GM12872 (cell line): ENCODE measurements at regions not wholly inside any gene's neighbourhood (a gene's known extent, or its start where the extent isn't known, plus 50 kb on each side); places are given as distances from the start of the nearest gene placed in this dataset.

Experiments
- TF ChIP-seq, protein P1 (sequence below): IDR thresholded peaks from 3 replicates; pipeline ENCODE4 v1.5.1; 2011; ENCODE audit warnings: low read depth, mild to moderate bottlenecking, low read length, moderate library complexity; ENCODE audit not compliant: insufficient read depth

DNA sequence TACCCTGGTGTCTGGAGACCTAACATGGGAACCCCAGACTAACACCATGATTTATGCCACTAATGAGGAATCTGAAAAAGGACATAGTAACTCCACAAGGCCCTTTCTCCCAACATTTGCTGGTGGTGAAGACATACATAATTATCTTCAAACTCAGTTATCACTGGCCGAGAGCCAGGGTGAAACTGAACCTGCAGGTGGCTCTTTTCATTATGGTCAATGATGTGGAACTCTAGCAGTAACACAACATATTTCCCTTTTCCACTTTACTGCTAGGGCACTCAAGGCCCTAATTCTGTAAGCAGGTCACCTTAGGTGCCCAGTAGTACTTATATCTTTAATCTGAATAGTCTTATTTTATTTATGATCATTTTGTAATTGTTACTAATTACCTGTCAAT is 326.4 kb upstream of the SATB1 start:
- TF ChIP-seq, protein P1, sequence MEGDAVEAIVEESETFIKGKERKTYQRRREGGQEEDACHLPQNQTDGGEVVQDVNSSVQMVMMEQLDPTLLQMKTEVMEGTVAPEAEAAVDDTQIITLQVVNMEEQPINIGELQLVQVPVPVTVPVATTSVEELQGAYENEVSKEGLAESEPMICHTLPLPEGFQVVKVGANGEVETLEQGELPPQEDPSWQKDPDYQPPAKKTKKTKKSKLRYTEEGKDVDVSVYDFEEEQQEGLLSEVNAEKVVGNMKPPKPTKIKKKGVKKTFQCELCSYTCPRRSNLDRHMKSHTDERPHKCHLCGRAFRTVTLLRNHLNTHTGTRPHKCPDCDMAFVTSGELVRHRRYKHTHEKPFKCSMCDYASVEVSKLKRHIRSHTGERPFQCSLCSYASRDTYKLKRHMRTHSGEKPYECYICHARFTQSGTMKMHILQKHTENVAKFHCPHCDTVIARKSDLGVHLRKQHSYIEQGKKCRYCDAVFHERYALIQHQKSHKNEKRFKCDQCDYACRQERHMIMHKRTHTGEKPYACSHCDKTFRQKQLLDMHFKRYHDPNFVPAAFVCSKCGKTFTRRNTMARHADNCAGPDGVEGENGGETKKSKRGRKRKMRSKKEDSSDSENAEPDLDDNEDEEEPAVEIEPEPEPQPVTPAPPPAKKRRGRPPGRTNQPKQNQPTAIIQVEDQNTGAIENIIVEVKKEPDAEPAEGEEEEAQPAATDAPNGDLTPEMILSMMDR, result no peak

DNA sequence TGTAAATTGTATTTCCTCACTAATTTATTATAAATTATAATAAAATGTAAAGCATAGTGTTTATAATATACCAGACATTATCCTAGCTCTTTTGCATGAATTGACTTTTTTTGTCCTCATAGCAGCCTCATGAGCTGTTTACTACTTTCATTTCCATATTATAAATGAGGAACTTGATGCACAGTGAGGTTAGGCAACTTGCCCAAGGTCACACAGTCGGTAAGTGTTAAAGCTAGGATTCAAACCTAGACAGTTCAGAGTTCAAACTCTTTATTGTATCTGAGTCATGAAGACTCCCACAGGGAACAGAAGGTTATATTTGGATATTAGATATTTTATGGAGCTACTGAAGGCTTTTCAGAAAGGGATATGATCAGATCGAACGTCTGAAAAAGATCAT is 322.2 kb upstream of the SATB1 start:
- TF ChIP-seq, protein P1, result no peak

DNA sequence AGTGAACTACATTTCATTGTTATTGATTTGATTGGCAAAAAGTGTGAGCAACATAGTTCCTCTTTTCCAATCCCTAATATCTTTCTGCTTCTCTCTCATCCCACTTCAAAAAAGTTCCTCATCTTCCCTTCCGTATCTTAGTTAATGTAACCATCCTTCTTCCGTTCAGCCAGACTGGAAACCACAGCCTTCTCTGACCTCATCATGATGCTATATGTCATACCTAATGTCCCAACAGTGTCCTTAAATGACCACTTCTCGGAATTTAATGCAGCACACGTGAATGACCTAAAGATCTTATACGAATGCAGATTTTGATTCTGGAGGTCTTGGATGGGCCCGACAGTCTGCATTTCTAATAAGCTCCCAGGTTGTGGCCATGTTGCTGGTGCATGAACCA is 320.3 kb upstream of the SATB1 start:
- TF ChIP-seq, protein P1, result no peak

DNA sequence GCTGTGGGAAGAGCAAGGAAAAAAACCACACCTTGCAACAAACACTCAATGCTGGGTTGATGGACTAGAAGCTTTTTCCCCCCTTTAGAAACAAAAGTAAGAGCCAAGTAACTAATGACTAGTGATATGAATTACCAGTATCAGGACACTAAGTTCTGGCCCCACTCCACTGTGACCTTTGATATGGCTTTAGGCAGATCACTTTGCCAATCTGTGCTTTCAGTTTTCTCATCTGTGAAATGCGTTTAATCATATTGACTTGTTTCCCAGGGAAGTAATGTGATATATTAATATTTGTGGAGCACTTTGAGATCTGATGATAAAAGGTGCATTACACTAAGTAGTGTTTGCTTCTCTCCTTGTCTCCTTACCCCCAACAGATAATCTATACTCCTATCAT is 319.3 kb upstream of the SATB1 start:
- TF ChIP-seq, protein P1, result no peak

DNA sequence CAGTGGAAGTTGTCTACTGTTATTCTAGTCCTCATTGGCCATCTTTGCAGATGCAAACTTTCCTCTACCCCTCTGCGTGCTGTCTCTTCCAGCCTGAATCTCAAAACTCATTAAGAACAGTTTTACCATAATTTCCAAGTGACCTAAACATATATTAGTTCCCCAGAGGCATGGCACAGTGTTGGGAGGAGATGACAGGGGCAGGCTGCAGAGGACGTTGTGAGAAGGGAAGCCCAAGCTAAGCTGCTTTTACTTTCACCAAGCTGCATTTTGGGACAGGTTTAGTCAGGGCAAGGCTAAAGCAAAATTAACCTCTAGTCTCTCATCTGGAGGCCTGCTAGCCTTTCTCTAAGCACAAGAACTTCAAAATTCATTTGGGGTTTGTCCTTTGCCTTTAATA is 318.6 kb upstream of the SATB1 start:
- TF ChIP-seq, protein P1, result no peak

DNA sequence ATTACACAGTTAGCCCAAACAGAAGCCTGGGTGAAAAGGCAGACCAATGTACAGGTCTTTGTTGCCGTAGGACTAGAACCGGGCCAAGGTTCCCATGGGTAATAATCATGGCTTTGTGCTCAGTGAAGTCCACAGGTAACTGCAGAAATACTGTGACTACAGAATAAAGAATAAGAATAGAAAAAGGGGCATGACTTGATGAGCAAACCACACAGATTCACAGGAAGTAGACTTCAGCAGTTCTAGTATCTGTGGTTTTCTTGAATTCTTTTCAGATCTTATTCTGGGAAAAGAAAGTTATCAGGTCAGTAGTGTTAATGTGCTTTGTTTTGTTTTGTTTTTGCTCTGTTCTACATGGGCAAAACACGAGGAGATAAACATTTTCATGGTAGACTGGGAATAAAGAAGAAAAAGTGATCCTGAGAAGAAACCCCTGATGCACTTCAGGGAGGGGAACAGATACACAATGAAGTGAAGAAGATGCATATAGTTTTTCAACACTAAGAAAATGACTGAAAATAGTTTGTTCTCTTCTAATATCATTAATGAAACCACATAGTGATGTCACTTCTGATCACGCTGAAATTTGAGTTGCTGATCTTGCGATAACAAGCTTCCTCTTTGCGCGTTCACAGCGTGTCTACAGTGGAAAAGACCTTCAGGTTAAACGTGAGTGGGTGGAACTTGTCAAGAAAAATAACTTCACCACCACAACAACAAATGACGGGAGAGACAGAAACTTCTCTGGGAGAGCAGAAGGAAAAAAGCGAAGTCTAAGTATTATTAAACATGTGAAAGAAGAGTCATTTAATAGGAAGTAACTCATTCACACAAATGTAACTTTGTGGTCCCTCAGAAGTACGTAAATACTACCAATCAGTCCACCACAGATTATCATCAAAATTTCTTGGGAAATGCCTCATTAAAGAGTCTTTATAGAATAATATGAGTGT is 315.8 kb upstream of the SATB1 start:
- TF ChIP-seq, protein P1, result no peak

DNA sequence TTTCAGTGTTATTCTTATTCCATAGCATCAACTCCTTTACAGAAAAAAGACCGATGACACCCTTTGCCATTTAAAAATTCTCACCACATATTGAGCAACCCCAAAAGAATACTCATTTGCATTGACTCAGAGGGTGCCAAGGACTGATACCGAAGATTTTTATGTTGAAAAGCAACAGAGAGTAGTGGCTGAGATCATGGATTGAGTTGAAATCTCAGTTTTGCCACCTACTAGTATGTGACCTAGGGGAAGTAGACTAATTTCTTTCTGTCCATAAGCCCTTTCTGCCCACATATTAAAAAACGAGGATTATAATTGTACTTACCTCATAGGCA is 313.9 kb upstream of the SATB1 start:
- TF ChIP-seq, protein P1, result no peak
